ENCODE measurements at regions not wholly inside any gene's neighbourhood (a gene's known extent, or its start where the extent isn't known, plus 50 kb on each side); places are given as distances from the start of the nearest gene placed in this dataset.

GRCh38 chr5:126365446-126366198, 57.6 kb upstream of the GRAMD2B start (continued):
- no peak for TF ChIP-seq MYPOP (CRISPR knock-in tag; IDR thresholded peaks at IDR 0.05)
- TF ChIP-seq ZNF407 (CRISPR knock-in tag; IDR thresholded peaks at IDR 0.05; ENCODE audit: not compliant biosample characterization), result no peak
- no peak for TF ChIP-seq ESRRA (CRISPR knock-in tag; IDR thresholded peaks at IDR 0.05; ENCODE audit: low read depth)
- TF ChIP-seq HDAC1 (CRISPR knock-in tag; IDR thresholded peaks at IDR 0.05), result peak; percentile 12
- no peak for TF ChIP-seq GPN1 (CRISPR knock-in tag; IDR thresholded peaks at IDR 0.05; ENCODE audit: borderline replicate concordance)
- no peak for TF ChIP-seq HNRNPUL1 (IDR thresholded peaks at IDR 0.05; ENCODE audit: low read depth, low read length)
- TF ChIP-seq ARID3A (IDR thresholded peaks at IDR 0.05; ENCODE audit: low read depth, low read length), result peak; percentile 16; the same call in 1 of the 2 replicates
- TF ChIP-seq SAP130 (CRISPR knock-in tag; IDR thresholded peaks at IDR 0.05; ENCODE audit: low read depth), result peak; percentile 64
- no peak for TF ChIP-seq ZFP90 (CRISPR knock-in tag; IDR thresholded peaks at IDR 0.05; ENCODE audit: borderline replicate concordance)
- no peak for TF ChIP-seq RNF219 (CRISPR knock-in tag; IDR thresholded peaks at IDR 0.05)
- no peak; the same call in 1 of the 2 replicates for TF ChIP-seq NCOA2 (CRISPR knock-in tag; IDR thresholded peaks at IDR 0.05)
- 0 out of 4 replicates have a peak, but pooled peaks of 1 of the 2 experiments have one; percentile 2 for TF ChIP-seq MAFK (conservative IDR thresholded peaks at IDR 0.05 in 1 of 2, IDR thresholded peaks at IDR 0.05 in 1 of 2; ENCODE audit: low read length in 2 of 2)
- no peak for TF ChIP-seq RBM39 (IDR thresholded peaks at IDR 0.05; ENCODE audit: low read depth, low read length, poor library complexity, severe bottlenecking)

Data from HepG2 (cell line).